SIG-M5 treated with dmso at 0.1 percent for 504 hours (cell line): ENCODE measurements at regions not wholly inside any gene's neighbourhood (a gene's known extent, or its start where the extent isn't known, plus 50 kb on each side); places are given as distances from the start of the nearest gene placed in this dataset.
A peak's percentile ranks its signal among the peaks of the same experiment; 100 is the strongest.

Experiments used
- DNase-seq: peaks from one replicate; lab custom pipeline; 2025; ENCODE audit not compliant: unreplicated experiment; lab: John Stamatoyannopoulos, UW

- no peak for DNase-seq
Observed at GRCh38 chr1:218573925-218574324, 228.8 kb downstream of the TGFB2 start.

DNA sequence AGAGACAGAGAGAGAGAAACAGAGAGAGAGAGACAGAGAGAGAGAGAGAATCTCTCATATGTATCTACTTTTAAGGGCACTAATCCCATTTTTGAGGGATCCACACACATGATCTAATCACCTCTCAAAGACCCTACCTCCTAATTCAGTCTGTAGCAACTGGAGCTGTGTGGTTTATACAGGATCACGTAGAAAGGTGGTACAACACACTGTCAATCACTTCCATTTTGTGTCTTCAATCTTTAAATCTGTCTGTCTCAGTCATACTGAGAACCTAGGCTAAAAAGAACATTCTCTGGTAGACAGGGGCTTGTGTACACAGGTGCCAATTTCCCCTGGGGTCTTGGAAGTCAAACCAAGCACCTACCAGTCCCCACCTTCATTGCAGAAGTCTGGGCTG lies 229.9 kb downstream of the TGFB2 start:
- no peak for DNase-seq

GRCh38 chr1:218575856-218576255 lies 230.7 kb downstream of the TGFB2 start:
- no peak for DNase-seq

GRCh38 chr1:218582646-218583045 lies 237.5 kb downstream of the TGFB2 start:
- DNase-seq, result no peak

DNA sequence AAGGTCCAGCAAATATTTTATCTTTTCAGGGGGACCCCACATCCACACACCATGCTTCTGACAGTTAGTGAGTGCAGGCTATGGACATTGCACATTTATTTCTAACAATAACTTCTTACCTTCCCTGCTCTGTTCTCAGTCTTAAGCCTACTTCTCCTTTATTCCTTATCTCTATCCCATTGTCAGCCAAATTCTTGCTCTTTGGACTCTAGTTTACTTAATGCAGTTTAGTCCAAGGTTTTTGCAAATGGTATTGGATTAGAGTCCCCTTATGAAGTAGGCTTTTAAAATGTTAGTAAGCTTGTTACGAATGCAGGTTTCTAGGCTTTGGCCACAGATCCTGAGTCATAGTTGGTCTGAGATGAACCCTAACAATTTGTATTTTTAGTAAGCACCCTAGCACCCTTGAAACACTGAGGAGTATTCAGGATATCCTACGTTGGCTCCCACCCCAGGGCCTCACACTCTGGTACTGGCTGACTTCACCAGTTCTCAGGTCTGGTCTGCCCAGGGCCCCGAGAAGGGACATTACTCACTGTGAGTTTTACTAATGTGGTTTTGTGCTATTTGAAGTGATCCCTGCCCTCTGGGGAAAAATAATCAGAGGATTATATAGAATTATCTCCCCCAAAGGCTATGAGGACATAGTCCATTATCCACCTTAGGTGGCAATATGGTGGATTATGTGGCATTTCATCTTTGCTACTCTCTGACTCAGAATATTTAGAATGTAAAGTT lies 239.5 kb downstream of the TGFB2 start:
- no peak for DNase-seq

DNA sequence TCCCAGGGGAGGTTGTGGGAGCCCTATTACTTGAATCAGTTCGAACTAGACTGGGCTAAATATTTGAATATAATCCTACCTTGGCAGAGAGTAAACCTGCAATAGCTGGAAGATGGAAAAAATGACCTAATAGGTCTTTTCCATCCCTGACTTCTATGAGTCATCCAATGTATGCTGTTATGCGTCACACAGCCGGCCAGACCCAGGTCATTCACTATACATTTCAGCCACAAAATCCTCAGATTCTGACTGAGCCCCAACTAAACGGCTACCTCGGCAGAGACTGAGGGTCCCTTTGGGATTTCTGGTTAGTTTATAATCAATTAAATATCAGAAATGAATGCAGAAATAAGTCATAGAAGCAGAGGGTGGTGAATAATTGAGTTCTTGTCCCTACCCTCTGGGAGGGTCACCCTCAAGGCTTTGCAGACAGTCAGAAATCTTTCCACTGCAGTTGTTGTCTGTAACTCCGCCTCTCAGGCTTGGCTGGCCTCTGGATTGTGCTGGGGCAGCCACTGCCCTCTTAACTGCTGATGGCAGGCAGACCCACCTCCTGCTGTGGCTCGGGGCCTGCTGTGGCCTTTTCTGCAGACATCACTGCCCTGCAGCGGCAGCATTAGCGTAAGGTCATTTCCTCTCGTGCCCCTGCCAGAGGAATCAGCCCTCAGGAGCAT lies 240.5 kb downstream of the TGFB2 start:
- DNase-seq, result no peak

- no peak for DNase-seq
Observed at GRCh38 chr1:218587900-218588299, 242.8 kb downstream of the TGFB2 start.

DNA sequence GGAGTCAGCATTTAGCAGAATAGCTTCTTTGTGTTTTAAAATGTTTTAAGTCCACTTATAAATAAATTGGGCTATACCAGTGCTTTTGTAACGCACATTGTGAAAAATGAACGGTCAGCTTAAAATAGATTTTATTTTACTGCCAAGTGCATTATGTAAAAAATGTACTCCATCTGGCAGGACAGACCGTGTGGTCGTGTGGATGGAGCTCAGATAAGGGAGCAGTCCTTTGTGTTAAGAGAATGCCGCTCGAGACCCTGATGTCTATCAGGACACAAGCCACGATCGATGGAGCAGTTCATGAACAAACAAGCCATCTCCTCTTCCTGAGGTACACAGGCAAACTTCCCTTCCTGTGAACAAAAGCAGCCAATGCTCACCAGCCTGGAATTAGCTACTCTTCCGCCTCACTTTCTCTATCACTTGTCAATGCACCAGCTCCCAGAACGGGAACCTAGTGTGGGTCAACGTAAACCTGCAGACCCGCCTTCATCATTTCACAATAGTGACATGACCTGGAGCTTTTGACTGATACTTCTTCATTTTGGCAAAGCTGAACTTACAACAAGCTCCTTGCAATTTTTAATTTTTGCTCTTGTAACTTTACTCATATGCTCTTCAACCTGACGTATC lies 243.5 kb downstream of the TGFB2 start:
- peak; percentile 31 for DNase-seq

GRCh38 chr1:218589487-218589886 lies 244.4 kb downstream of the TGFB2 start:
- DNase-seq, result no peak

GRCh38 chr1:218591966-218592365 lies 246.8 kb downstream of the TGFB2 start:
- DNase-seq, result no peak

- peak; percentile 16 for DNase-seq
Observed at GRCh38 chr1:218592688-218593087, 247.6 kb downstream of the TGFB2 start.

DNA sequence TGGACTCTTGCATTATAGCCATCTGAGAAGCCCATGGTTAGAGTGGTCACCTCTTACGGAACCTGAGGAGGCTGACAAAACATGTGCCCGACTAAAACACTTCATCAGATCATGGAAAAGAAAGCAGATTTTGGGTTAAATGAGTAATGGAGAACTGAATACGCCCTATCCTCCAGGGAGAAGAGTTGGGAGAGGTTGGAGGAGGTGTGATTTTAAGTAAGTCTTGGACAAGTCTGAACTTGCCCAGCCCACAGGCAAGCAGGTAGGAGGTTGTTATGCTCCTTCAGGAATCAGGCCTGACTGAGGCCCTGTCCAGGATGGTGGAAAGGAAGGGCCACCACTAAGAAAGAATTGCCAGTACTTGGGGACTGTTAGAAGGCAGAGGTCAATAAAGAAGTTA lies 255.8 kb downstream of the TGFB2 start:
- no peak for DNase-seq

GRCh38 chr1:218604217-218604616 lies 259.1 kb downstream of the TGFB2 start:
- DNase-seq, result no peak

DNA sequence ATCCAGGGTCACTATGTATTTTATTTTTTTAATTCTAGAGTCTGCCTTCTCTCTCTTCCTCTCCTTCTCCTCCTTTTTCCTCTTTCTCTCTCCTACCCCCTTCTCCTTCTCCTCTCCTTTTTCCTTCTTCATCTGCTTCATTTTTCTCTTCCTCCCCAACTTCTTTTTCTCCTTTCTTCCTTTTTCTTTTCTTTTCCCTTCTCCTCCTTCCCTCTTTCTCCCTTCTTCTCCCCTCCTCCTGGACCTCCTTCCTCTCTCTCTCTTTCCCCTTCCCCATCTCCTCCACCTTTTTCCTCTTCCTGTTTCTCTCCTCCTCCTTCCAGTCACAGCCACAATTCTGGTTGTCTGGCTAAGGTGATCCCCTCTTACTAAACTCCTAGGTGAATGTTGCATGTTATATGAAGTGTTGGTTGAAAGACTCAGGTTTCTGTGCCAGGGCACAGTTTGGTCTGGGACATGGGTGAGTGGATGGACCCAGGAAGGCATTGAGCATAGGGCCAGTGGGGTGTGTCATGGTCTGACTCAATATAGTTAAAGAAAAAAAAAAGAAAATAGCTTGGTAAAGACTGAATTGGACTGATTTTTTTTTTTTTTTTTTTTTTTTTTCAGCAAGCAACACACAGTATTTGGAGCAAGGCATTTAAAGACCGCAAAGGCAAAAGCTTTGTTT lies 266.9 kb downstream of the TGFB2 start:
- DNase-seq, result no peak

- DNase-seq, result no peak
Observed at GRCh38 chr1:218613105-218613504, 268.0 kb downstream of the TGFB2 start.

DNA sequence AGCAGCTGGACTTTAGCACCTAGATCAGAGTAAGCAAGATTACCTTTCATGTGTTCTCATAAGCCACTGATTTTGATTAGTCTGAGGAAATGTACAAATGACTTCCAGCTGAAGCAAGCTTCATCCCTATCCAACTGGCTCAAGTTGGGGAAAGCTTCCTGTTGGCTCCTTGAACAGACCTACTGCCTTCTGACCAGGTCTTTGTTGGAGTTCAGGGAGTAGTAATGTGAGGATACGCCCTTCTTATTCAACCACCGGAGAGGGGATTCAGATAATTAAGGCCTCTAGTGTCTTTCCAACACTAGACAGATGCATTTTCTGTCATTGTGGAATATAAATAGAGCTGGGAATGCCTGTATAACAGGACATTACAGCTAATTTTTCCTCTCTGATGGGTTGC lies 268.9 kb downstream of the TGFB2 start:
- no peak for DNase-seq

DNA sequence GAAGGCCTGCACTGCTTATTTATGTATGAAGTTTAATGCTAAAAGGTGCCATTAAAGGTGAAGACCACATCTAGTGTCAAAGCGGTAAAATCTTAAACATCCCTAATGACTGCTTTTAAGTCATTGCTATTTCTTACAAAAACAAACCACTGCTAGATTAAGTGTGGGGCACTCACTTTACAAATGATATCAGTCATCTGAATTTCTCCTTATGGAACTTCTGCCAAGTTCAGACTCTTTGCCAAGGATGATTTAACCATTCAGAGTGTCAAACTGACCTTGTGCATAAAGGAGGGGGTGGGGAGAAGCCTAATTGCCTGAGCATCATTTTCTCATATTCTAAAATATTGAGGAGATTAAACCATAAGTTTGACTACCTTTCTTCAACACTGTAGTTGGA lies 271.5 kb downstream of the TGFB2 start:
- no peak for DNase-seq

- no peak for DNase-seq
Observed at GRCh38 chr1:218617986-218618385, 272.9 kb downstream of the TGFB2 start.

DNA sequence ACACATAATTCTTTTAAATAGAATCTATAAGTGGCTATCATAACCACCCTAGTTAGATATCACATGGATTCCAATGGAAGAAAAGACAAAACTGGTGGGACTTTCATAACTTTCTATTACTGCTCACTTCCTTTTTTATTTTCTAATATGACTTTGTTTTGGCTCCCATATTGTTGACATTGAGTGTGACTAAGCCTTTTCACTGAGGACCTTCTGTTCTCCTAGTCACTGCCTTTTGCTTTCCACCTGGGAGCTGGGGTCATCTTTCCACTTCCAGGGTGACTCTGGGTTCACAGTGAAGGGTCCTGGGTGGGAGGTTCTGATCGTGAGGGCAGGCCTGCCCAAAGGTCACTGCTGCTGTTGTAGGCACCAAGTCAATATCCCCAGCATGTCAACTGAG lies 275.8 kb downstream of the TGFB2 start:
- peak; percentile 47 for DNase-seq

DNA sequence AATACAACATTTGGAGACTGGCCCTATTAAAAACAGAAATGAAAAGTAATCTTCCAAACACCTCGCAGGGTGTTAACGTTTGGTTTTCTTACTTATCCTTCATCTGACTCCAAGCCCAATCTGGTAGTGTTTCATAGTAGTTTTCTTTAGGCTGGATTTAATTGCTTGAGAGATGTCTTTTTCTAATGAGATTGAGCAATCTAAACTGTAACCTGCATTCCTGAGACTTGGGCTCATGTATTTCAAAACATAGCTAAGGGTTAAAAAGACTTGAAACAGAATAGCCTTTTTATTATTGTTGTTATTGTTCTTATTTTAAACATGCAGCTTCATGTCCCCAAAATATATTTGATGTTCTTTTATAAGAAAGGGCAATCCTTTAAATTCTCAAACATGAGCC lies 278.9 kb downstream of the TGFB2 start:
- DNase-seq, result no peak

GRCh38 chr1:218625393-218625792 lies 280.3 kb downstream of the TGFB2 start:
- no peak for DNase-seq
